PFSK-1 (cell line): ENCODE measurements at regions not wholly inside any gene's neighbourhood (a gene's known extent, or its start where the extent isn't known, plus 50 kb on each side); places are given as distances from the start of the nearest gene placed in this dataset.

Source experiments
- FOXP2 ChIP-seq: optimal IDR thresholded peaks from 2 replicates; pipeline ENCODE3; 2011; ENCODE audit warnings: borderline replicate concordance, control low read depth, inconsistent platforms; ENCODE audit not compliant: insufficient read depth; ENCODE audit errors: extremely low read length, extremely low read depth
- POLR2AphosphoS5 ChIP-seq: IDR thresholded peaks from 2 replicates; pipeline ENCODE4 v1.6.1; 2012; ENCODE audit warnings: low read depth, mild to moderate bottlenecking, control low read depth, low read length, moderate library complexity
- TAF1 ChIP-seq: IDR thresholded peaks from 2 replicates; pipeline ENCODE4 v1.6.1; 2012; ENCODE audit warnings: low read length, control low read depth, borderline replicate concordance; ENCODE audit not compliant: insufficient read depth
- TF ChIP-seq, protein P1 (sequence below), 2 experiments: IDR thresholded peaks; 2 replicates each; pipeline versions ENCODE4 v1.6.1 to v1.8.0; 2011 to 2012; ENCODE audit warnings: low read depth in 2 of 2, low read length in 2 of 2, control low read depth in 1 of 2, inconsistent platforms in 1 of 2, mild to moderate bottlenecking in 1 of 2, moderate library complexity in 1 of 2; ENCODE audit not compliant: insufficient read depth in 1 of 2

- TF ChIP-seq POLR2AphosphoS5 (no peak), TAF1 (no peak), FOXP2 (no peak)
- TF ChIP-seq, protein P1, sequence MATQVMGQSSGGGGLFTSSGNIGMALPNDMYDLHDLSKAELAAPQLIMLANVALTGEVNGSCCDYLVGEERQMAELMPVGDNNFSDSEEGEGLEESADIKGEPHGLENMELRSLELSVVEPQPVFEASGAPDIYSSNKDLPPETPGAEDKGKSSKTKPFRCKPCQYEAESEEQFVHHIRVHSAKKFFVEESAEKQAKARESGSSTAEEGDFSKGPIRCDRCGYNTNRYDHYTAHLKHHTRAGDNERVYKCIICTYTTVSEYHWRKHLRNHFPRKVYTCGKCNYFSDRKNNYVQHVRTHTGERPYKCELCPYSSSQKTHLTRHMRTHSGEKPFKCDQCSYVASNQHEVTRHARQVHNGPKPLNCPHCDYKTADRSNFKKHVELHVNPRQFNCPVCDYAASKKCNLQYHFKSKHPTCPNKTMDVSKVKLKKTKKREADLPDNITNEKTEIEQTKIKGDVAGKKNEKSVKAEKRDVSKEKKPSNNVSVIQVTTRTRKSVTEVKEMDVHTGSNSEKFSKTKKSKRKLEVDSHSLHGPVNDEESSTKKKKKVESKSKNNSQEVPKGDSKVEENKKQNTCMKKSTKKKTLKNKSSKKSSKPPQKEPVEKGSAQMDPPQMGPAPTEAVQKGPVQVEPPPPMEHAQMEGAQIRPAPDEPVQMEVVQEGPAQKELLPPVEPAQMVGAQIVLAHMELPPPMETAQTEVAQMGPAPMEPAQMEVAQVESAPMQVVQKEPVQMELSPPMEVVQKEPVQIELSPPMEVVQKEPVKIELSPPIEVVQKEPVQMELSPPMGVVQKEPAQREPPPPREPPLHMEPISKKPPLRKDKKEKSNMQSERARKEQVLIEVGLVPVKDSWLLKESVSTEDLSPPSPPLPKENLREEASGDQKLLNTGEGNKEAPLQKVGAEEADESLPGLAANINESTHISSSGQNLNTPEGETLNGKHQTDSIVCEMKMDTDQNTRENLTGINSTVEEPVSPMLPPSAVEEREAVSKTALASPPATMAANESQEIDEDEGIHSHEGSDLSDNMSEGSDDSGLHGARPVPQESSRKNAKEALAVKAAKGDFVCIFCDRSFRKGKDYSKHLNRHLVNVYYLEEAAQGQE (IDR thresholded peaks at IDR 0.05; ENCODE audit: insufficient read depth in 1 of 2, low read depth in 2 of 2, low read length in 2 of 2), result no peak
Measured at GRCh38 chr9:79428422-79428821, 143.3 kb upstream of the TLE4 start.
